NCI-H748 (cell line): ENCODE measurements at regions not wholly inside any gene's neighbourhood (a gene's known extent, or its start where the extent isn't known, plus 50 kb on each side); places are given as distances from the start of the nearest gene placed in this dataset.

Experiments used
- DNase-seq: peaks from one replicate; lab custom pipeline; 2025; ENCODE audit not compliant: unreplicated experiment; lab: John Stamatoyannopoulos, UW

DNA sequence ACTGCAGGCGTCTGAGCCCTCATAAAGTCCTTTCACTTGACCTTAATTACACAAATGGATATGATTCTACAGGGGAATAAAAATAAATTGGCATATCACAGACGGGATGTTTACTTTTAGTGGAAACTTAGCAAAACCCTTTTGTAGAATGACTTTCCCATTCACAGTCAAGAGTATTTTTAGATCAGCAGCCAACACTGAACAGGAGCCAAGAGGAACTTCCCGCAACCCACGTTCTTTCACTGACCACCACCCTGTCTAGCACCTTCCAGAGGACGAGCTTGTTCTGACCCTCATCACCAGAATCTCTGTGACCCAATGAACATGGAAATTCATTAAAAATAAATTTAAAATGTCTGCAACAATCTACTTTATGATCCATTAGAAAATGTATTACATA is 119.0 kb upstream of the SNTG2 start:
- DNase-seq, result no peak

DNA sequence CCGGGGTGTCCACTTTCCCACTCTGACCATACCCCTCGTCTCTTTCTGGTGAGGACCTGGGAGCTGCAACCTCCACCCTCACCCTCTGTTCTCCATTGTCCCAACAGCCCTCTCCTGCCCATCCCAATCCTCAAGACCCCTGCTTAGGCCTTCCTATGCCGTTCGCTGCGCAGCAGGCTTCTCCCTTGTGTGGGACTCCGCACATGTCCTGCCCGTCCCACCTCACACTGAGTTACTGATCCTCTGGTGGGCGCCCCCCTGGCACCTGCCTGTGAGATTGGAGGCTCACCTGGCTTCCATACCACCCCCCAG is 119.5 kb upstream of the SNTG2 start:
- no peak for DNase-seq

DNA sequence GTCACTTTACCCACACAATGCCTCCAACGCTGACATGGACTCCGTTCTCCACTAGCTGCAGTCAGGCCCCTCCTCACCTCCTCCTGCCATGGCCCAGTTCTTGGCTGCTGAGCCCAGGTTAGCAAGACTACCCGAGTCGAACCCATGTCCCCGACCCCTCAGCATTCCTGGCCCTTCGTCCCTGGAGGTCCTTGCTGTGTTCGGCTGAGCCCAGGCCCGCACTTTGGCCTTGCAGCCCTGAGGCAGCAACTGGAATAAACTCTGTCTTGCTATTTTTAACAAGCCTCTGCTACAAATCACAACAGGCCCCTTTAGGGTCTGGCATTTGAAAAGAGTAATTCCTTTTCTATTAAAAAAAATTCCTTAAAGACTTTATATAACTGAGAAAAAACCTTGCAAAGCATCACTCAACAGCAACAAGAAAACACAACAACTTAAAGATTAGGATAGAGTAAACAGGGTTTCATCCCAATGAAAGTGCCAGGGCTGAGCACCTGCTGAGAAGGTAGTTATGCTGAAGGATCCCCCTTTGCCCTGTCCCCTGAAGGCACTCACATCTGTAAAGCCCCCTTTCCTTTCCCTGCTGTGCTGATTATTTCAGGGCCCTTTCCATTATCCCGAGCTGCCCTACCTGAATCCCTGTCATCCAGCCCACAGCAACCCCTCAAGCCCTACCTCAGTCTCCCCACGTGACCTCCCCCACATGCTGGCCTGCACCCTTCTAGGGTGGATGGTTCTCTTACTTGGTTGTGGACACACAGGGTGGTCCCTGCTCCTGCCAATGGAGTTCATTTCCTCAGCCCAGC is 120.0 kb upstream of the SNTG2 start:
- DNase-seq, result no peak

DNA sequence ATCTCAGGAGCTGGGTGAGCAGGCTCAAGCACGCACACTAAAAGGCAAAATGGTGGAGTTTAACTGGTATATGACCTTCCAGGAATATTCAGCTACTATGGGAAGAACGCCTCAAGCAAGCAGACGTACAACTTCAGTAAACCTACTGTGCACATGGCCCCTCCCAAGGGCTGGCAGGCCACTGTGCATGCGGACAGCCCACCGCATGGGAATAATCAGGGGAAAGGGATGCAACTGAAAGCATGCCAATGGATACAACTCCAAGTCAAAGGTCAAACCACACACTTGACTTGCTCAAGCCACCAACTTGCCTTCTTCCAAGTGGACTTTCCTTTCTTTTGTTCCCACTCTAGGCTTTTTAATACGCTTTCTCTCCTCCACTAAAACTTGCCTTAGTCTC is 121.6 kb upstream of the SNTG2 start:
- no peak for DNase-seq

DNA sequence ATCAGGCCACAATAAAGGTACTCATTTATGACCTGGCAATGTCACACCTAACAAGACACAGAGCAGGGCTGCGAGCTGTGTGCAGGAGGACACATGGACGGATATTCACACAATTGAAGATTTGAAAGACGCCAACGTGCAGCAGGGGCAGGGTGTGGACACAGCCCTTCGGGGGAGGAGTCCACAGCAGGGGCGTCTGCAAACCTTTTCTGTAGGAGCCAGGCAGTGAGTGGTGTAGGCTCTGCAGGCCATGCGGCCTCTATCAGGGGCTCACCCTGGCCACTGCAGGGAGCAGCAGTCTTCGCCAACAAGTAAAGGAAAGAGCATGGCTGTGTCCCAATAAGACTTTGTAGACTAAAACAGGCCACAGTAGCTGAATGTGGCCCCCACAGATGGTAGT is 125.7 kb upstream of the SNTG2 start:
- no peak for DNase-seq

DNA sequence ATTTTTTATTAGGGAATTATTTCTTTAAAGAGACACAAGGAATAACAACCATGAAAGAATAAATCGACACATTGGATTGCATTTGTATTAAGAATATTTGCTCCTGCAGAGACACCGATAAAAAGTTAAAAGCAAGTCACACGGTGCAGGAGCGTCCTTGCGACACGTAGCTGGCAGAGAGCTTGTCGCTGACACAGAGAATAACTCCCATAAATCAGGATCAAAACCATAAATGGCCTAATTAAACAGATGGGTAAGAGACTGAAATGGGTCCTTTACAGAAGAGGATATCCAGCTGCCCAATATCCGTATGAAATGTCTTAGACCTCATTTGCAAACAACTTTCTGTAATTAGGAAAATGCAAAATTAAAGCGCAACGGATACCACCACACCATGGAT is 126.1 kb upstream of the SNTG2 start:
- DNase-seq, result no peak

DNA sequence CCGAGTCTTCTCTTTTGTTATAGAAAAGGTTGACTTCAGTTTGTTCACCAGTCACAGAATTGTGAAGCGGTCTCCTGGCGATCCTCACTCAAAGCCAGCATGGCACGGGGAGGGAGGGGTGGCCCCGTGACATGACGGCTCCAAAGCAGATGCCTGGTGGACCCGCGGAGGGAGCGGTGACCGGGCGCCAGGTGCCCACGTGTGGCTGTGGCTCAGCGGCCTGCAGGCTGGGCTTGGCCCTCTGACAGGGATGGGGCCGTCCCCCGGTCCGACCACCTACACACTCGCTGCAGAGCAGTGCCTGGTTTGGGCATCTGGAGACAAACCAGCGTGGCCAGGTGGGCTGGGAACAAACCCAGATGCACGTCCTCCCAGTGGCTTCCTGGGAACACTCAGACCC is 129.1 kb upstream of the SNTG2 start:
- no peak for DNase-seq

DNA sequence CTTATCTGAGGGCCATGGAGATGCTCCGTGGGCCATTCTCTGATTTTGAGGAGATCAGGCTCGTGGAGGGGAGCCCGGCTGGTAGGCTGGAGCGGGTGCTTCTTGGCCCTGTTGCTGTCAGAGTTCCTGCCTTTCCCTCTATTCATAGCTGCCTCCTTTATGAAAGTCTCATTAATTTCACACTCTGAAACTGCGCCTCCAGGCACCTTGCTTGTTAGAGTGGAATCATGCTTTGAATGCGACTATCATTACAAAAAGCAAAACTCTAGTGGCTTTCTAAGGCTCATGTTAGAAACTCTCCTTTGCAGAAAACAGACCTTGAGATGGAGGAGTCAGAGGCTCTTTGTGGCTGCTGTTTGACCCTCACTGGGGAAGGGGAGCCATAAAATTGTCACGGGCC is 131.0 kb upstream of the SNTG2 start:
- DNase-seq, result no peak

DNA sequence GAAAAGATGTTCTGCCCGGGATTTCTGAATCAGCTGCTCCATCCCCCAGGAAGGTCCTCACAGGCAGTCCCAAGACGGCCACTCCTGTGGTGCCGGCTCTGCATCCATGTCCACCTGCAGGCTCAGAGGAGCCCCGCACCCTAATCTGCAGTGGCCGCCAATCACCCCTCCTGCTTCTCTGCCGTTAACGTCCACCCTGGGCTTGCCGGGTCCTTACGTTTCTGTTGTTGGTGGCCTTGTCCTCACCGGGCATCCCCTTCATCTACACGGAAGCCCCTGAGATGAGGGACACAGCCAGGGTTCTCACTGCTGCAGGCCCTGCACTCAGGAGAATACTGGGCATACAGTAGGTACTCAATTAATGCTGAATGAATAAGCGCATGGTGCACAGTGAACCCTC is 131.5 kb upstream of the SNTG2 start:
- DNase-seq, result no peak

DNA sequence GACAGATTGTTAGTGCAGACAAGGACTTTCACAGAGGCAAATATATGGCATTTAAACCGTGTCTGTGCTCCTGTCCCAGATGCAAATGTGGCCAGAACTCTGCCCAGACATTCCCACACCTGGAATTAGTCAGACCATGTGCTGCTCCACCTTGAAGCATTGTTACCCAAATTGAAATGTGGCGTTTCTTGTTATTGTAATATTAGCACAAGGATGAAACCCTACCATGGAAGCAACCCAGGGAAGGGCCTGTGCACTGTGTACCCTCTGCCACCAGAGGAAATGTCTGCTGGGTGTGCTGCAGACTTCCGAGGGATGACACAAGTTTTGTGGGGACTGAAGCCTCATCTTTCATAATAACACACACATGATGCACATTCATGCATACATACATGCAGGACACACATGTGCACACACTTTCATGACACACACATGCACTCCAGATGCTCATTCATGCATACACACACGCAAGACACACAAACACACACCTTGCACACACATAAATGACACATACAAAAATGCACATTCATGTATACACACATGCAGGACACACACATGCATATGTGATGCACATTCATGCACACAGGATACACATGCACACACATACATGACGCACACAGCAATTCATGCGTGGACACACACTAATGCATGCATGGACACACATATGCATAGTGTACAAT is 133.2 kb upstream of the SNTG2 start:
- no peak for DNase-seq

DNA sequence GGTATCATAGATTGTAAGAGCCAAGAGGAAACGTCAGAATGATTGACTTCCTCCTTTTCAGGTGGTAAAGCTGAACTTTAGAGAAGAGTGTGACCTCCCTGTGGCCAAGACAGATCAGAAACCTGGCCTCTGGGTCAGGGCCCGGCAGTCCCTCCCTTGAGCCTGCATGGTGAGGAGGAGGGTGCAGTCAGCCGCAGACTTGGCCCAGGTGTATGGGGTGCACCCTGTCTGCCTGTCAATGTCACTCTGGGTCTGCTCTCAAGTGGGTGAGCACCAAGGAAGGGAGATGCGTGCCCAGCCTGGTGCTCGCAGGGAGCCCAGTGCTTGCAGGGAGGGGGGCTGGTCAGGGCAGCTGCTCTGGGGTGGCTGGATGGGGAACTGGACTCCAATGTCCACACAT is 134.4 kb upstream of the SNTG2 start:
- no peak for DNase-seq

DNA sequence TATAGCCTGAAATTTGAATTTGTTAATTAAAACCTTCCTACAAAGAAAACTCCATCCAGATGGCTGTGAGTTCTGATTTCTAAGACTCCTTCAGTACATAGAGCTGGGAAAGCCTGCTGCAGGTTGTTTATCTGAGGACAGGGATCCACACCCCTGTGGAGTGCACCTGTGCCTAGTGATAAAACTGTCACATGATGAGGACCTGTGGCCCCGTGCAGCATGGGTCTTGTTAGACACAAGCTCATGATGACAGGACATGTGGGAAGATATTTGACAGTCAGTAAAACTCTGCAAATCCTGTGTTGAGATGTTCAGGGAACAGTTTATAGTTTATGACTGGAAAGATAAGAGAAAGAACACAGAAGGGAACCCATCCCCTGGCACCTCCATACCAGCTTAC is 133.2 kb upstream of the TMEM18 start:
- peak; percentile 71 for DNase-seq

DNA sequence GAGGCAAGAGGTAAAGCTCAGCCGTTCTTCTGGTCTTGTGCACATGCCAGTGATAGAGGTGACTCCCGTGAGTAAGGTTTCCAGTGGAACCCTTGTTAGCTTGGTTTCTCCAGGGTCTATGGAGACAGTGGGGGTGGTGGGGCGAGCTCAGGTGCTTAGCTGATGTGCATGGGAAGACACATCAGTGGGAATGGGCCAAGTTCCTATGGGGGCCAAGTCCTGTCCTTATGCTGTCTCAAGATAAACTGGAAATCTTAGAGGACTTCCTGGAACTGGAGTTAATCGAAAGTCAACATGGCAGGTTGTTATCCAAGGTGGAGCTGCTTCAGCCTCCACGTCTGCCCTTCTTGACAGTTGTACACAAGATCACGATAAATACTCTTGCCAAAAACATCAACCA is 130.1 kb upstream of the TMEM18 start:
- DNase-seq, result no peak

DNA sequence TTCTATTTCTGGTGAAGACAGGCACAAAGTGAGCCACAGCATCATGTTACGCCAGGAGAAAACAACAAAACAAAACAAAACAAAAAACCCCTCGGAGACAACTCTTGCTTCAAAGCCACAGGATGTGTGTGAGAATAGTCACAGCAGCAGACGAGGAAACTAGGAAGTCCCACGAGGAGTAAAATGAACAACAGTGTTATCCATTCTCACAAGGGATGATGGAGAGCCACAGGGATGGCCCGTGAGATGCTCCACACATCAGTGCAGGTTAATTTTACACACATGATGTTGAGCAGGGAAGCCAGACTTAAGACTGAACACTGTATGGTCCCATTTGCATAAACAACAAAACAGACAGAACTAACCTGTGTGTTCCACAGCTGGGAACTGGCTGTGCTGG is 128.5 kb upstream of the TMEM18 start:
- no peak for DNase-seq

DNA sequence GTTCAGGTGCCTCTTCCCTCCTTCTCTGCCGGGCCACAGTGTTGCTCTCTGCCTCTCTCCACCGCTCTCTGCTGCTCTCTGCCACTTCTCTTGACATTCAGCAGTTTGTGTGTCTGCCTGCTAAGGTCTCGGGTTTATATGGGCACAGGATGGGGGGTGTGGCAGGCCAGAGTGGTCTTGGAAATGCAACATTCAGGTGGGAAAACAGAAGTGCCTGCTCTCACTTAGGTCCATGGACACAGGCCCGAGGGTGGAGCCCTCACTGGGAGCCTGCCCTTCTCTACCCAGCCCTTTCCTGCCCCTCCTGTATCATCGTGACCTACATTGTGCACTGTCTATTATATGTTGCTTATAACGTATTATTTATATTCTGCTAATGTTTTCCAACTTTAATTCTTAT is 120.8 kb upstream of the TMEM18 start:
- no peak for DNase-seq

DNA sequence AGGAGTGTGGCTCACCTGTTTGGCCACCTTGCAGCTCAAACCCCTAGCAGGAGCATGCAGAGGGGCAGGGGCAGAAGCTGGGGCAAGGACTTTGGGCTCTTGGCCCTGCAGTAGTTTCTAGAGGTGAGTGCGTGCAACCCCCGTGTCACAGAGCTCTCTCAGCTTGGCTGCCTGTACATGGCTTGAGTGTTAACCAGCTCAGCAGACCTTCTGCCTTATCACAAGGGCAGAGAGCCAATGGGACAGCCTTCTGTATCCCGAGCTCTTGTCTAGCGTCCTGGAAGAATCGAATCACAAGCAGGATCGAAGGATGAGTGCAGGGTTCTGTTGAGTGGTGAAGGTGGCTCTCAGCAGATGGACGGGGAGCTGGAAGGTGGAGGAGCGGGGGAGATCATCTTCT is 120.3 kb upstream of the TMEM18 start:
- DNase-seq, result no peak

DNA sequence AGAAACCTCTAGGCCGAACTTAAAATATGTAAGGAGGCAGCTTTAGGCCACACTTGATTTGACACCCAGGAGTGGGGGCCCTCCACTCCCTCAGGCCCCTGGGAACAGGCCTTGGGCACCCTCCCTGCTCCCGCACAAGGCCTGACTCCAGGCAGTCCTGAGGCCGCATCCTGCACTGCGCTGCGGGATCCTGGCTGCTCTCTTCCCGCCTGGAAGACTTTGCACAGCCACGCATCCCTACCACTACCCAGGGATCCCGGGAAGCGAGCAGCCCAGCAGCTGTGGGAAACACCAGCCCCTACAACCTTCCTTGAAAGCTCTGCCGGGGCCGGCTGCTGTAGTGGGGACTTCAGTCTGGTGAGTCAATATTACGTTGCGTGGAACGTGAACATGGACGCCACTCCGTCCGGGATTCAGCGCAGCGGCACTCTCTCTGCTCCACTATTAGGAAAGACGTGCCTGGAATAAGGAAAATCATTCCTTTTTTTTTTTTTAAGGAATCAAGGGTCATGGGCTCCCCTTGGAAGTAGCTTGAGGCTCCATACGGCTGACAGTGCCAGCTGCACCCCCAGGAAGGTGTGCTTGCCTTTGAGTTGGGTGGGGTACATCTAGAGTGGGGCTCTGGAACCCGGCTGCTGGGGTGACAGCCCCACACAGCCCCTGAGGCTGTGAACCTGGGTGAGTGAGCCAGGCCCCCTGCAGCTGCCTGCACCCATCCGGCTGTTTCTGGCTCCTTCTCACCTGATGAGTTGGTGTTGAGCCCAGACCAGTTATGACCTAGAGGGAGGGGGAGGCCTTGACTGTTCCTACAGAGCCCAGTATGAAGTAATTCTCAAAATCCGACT is 119.2 kb upstream of the TMEM18 start:
- no peak for DNase-seq

DNA sequence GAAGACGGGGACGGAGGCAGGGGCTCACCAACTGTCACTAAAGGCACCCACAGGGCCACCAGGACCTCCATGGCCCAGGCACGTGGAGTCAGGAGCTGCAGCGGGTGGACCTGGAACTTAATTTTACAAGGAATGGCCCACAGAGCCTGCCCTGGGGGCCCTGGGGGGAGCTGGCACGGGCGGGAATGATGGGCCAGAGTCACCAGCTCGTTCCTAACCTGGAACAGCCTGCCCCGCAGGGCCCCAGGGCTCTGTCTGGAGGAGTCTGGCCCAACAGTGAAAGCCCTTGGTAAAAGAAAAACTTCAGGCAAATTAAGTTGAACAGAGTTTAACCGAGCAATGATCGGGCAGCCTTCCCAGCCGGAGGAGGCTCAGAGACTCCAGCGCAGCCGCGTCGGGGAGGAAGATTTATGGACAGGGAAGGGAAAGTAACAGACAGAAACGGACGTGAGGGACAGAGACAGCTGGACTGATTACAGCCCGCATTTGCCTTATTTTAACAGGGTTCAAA is 118.4 kb upstream of the TMEM18 start:
- DNase-seq, result no peak

DNA sequence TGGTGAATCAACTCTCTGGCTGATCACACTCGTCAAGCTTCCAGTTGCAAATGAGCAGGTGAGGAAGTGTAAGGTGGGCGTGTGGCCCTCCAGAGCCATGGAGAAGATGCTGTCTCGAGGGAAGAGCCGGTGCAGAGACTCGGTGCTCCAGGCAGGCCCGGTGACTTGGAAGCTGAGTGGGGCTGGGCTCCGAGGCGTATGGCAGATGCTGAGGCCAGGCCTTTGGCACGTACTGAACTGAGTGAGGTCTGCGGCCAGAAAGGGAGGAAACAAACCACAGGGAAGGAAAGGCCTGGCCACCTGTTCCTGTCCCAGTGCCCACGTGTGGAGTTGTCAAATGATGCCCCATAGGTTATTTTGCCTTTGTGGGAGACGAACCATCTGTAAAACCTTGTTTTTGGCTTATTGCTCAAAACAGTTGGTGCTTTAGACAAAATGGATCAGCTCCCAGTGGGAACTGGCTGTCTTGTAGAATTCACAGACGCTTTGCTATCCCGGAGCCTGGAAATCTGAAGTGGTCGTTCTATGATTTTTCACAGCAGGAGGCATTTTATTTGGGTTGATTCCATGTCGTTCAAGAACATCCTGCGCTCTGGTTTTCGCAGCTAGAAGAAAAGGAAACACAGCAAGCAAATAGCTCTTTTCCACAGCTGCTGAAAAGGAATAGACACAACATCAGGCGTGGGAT is 117.5 kb upstream of the TMEM18 start:
- no peak for DNase-seq

DNA sequence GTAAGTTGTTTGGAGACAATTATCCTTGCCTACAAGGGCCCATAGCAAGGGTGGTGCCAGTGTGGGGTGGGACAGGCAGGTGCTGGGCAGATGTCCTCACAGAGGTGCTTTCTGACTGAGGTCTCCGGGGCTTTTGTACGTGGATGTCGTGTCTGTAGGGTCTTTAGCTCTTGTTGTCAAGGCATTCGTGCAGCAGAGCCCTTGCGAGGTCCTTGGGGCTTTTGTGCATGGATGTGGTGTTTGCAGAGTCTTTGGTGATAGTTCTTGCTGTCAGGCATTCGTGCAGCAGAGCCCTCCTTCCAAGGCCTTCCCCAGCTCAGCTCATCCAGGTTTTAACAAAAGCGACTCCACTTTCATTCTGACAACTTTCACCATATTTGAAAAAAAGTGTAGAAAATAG is 116.0 kb upstream of the TMEM18 start:
- no peak for DNase-seq

DNA sequence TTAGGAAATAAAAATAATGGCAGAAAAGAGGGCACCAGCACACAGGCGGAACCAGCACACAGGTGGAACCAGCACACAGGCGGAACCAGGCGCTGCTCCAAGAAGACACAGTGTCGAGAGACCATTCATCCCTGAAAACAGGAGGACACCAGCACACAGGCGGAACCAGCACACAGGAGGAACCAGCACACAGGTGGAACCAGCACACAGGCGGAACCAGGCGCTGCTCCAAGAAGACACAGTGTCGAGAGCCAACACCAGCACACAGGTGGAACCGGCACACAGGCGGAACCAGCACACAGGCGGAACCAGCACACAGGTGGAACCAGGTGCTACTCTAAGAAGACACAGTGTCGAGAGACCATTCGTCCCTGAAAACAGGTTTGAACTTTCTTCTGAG is 115.5 kb upstream of the TMEM18 start:
- no peak for DNase-seq
